ENCODE measurements at regions not wholly inside any gene's neighbourhood (a gene's known extent, or its start where the extent isn't known, plus 50 kb on each side); places are given as distances from the start of the nearest gene placed in this dataset.

DNA sequence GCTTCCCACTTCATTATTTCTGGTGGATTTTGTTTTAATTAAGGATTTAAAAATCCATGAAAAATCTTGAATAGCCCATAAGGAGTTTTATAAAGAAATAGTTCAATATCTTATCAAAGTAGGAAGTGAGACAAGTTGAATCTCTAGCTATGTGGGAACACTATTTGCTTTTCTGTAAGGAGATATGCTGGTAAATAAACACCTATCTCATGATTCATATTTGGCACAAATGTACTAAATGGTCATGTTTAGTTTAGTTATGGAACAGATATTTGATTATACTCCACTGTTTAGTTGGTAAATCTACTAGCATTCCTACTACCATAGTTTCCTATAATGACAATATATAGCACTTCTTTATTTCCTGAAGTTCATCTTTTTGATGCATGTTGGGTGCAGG, 239.9 kb upstream of the CEP162 start:
- no peaks in the 10 kb centered on the region for H3K4me1 Mint-ChIP-seq (ENCODE audit: low read depth, unreplicated experiment)
- no peak overlapping the region for H3K27ac Mint-ChIP-seq (ENCODE audit: unreplicated experiment)
- no peaks in the 10 kb centered on the region for H3K27me3 Mint-ChIP-seq (ENCODE audit: insufficient read depth, unreplicated experiment)
- TF ChIP-seq, protein P1, sequence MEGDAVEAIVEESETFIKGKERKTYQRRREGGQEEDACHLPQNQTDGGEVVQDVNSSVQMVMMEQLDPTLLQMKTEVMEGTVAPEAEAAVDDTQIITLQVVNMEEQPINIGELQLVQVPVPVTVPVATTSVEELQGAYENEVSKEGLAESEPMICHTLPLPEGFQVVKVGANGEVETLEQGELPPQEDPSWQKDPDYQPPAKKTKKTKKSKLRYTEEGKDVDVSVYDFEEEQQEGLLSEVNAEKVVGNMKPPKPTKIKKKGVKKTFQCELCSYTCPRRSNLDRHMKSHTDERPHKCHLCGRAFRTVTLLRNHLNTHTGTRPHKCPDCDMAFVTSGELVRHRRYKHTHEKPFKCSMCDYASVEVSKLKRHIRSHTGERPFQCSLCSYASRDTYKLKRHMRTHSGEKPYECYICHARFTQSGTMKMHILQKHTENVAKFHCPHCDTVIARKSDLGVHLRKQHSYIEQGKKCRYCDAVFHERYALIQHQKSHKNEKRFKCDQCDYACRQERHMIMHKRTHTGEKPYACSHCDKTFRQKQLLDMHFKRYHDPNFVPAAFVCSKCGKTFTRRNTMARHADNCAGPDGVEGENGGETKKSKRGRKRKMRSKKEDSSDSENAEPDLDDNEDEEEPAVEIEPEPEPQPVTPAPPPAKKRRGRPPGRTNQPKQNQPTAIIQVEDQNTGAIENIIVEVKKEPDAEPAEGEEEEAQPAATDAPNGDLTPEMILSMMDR (IDR thresholded peaks at IDR 0.05; ENCODE audit: insufficient read depth in 1 of 2, low read depth in 1 of 2, low read length in 1 of 2, severe bottlenecking in 1 of 2, unreplicated experiment in 1 of 2) = no peak
- Histone ChIP-seq H3K27me3 (replicated peaks; ENCODE audit: control insufficient read depth, insufficient read depth, low read length) (no peaks in the 10 kb centered on the region), H3K4me1 (peaks cover 6% of the 10 kb centered on the region; the same call in 1 of the 2 replicates), H3K4me3 (ENCODE audit: low read depth, low read length) (no peak overlapping the region), H3K9me3 (no peaks in the 10 kb centered on the region), H3K36me3 (ENCODE audit: control insufficient read depth, insufficient read depth, low read length) (no peaks in the 10 kb centered on the region)
- ChIA-PET POLR2A (no interaction called here), CTCF (no interaction called here)
- BruUV-seq (replicated peaks) = no TSS peak
- no peaks in the 10 kb centered on the region for H3K36me3 Mint-ChIP-seq (ENCODE audit: insufficient read depth, unreplicated experiment)
- peaks cover 13% of the 10 kb centered on the region for H3K9me3 Mint-ChIP-seq (ENCODE audit: unreplicated experiment)
- DNase-seq = no peak
- intact Hi-C loops (cut with micrococcal nuclease; ENCODE audit: unreplicated experiment) = no loop called here
- no peak overlapping the region for H3K4me3 Mint-ChIP-seq (ENCODE audit: unreplicated experiment)

DNA sequence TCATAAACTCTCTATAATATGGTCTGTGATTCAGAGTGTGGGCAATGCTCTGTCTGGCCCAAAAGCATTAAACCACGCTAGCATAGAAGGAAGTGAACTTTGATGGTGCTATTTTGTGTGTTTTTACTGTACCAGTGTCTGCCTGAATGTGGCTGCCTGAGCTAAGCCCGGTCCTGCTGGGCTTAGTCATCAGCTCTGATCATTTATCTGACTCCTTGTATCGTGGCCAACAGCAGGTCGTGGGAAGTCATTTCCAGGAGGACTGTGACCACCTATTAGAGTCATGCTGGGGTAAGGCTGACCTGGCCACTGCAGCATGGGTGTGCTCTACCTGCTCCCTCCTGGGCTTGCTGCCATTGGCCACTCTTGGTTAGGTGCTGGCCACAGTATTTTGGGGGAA, 239.1 kb upstream of the CEP162 start:
- Histone ChIP-seq H3K4me3 (ENCODE audit: low read depth, low read length) (no peak overlapping the region), H3K4me1 (peaks cover 6% of the 10 kb centered on the region; the same call in 1 of the 2 replicates), H3K9me3 (no peaks in the 10 kb centered on the region), H3K27me3 (replicated peaks; ENCODE audit: control insufficient read depth, insufficient read depth, low read length) (no peaks in the 10 kb centered on the region), H3K36me3 (ENCODE audit: control insufficient read depth, insufficient read depth, low read length) (no peaks in the 10 kb centered on the region)
- DNase-seq = no peak
- H3K4me1 Mint-ChIP-seq (ENCODE audit: low read depth, unreplicated experiment) = no peaks in the 10 kb centered on the region
- BruUV-seq (replicated peaks) = no TSS peak
- no peaks in the 10 kb centered on the region for H3K36me3 Mint-ChIP-seq (ENCODE audit: insufficient read depth, unreplicated experiment)
- peaks cover 13% of the 10 kb centered on the region for H3K9me3 Mint-ChIP-seq (ENCODE audit: unreplicated experiment)
- TF ChIP-seq, protein P1 (IDR thresholded peaks at IDR 0.05; ENCODE audit: insufficient read depth in 1 of 2, low read depth in 1 of 2, low read length in 1 of 2, severe bottlenecking in 1 of 2, unreplicated experiment in 1 of 2) = no peak
- no peaks in the 10 kb centered on the region for H3K27me3 Mint-ChIP-seq (ENCODE audit: insufficient read depth, unreplicated experiment)
- H3K4me3 Mint-ChIP-seq (ENCODE audit: unreplicated experiment) = no peak overlapping the region
- no peak overlapping the region for H3K27ac Mint-ChIP-seq (ENCODE audit: unreplicated experiment)
- ChIA-PET POLR2A (no interaction called here), CTCF (interaction anchor here (0.8 kb wide), 1 partner anchor 44 kb away, joined by 3 read pairs; no protein-coding TSS in a partner anchor)
- intact Hi-C loops (cut with micrococcal nuclease; ENCODE audit: unreplicated experiment) = no loop called here

DNA sequence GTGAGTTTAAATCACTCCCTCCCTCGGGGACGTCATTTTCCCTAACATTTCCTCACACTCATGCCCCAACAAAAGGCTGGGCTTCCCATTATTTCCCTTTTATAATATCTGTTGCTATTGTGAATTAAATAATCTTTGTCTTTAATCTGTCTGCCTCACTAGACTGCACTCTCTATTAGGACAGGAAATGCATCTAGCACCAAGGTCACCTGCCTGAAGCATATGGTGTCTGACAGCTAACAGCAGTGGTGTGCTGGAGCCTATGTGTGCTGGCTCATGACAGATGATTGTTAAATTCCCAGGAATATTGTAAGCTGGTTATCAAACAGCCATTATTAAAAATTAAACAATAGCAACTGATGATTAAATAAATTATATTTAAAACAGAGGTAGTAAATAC, 237.0 kb upstream of the CEP162 start:
- Histone ChIP-seq H3K4me3 (ENCODE audit: low read depth, low read length) (no peak overlapping the region), H3K9me3 (no peaks in the 10 kb centered on the region), H3K27me3 (replicated peaks; ENCODE audit: control insufficient read depth, insufficient read depth, low read length) (no peaks in the 10 kb centered on the region), H3K4me1 (peaks cover 12% of the 10 kb centered on the region), H3K36me3 (ENCODE audit: control insufficient read depth, insufficient read depth, low read length) (no peaks in the 10 kb centered on the region)
- BruUV-seq (replicated peaks) = no TSS peak
- Mint-ChIP-seq H3K36me3 (ENCODE audit: insufficient read depth, unreplicated experiment) (no peaks in the 10 kb centered on the region), H3K9me3 (ENCODE audit: unreplicated experiment) (peaks cover 13% of the 10 kb centered on the region), H3K4me3 (ENCODE audit: unreplicated experiment) (no peak overlapping the region), H3K27ac (ENCODE audit: unreplicated experiment) (no peak overlapping the region), H3K4me1 (ENCODE audit: low read depth, unreplicated experiment) (no peaks in the 10 kb centered on the region), H3K27me3 (ENCODE audit: insufficient read depth, unreplicated experiment) (no peaks in the 10 kb centered on the region)
- ChIA-PET POLR2A (no interaction called here), CTCF (no interaction called here)
- TF ChIP-seq, protein P1 (IDR thresholded peaks at IDR 0.05; ENCODE audit: insufficient read depth in 1 of 2, low read depth in 1 of 2, low read length in 1 of 2, severe bottlenecking in 1 of 2, unreplicated experiment in 1 of 2) = no peak
- no peak for DNase-seq
- intact Hi-C loops (cut with micrococcal nuclease; ENCODE audit: unreplicated experiment) = no loop called here

Data from Caco-2 (cell line).